HG02884 (cell line): ENCODE measurements at regions not wholly inside any gene's neighbourhood (a gene's known extent, or its start where the extent isn't known, plus 50 kb on each side); places are given as distances from the start of the nearest gene placed in this dataset.
"Not testable (repeated sequence)": the region's sequence is repeated elsewhere in the genome, so short reads cannot be mapped to it uniquely, and the experiment has no call there.

ENCODE experiments used
- ATAC-seq: cut with Tn5 transposase; IDR thresholded peaks from one replicate; pipeline ENCODE4 v1.9.1; 2021; ENCODE audit warnings: mild to moderate bottlenecking, moderate library complexity; ENCODE audit not compliant: unreplicated experiment

- not testable (repeated sequence) for ATAC-seq
Measured at GRCh38 chr18:1785980-1786379, 785.3 kb downstream of the METTL4 start.

- no peak for ATAC-seq
Measured at GRCh38 chr18:1796636-1797035, 774.7 kb downstream of the METTL4 start.

- ATAC-seq, result no peak
Measured at GRCh38 chr18:1797235-1797634, 774.1 kb downstream of the METTL4 start.

GRCh38 chr18:1805521-1805920 is 765.8 kb downstream of the METTL4 start:
- ATAC-seq, result no peak

GRCh38 chr18:1806884-1807615 is 764.3 kb downstream of the METTL4 start:
- no peak for ATAC-seq

GRCh38 chr18:1811282-1811681 is 760.0 kb downstream of the METTL4 start:
- ATAC-seq, result no peak

DNA sequence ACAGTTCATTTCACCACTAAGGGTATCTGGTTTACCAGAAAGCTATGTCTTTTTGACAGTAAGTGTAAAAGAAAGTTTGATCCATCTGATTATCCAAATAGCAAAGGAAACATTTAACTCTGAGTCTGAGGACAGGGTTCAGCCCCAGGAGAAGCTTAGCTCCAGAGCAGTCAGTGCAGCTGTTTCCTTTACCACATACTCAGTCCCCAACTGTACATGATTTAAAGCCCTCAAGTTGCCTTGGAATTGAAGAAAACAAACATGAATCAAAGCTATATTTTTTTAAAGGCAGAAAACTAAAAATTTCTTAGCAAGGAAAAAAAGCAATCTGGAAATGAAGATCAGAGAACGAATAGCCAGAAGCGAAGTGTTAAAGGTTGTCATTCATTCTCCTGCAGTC is 746.0 kb downstream of the METTL4 start:
- no peak for ATAC-seq

DNA sequence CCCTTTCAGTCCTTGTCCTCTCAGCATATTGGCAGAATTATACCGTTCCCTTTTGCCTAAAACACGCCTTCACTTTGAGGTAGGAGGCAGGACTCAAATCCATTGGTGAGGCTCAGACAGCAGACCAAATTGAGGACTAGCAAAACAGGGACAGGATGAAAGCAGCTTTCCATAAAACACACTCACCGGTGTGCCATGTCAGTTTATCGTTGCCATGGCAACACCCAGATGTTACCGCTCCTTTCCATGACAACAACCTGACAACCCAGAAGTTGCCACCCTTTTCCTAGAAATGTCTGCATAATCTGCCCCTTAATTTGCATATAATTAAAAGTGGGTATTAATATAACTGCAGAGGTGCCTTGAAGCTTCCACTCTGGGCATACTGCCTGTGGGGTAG is 730.4 kb downstream of the METTL4 start:
- no peak for ATAC-seq

- no peak for ATAC-seq
Measured at GRCh38 chr18:1846640-1847039, 724.7 kb downstream of the METTL4 start.

- no peak for ATAC-seq
Measured at GRCh38 chr18:1848716-1849115, 722.6 kb downstream of the METTL4 start.

DNA sequence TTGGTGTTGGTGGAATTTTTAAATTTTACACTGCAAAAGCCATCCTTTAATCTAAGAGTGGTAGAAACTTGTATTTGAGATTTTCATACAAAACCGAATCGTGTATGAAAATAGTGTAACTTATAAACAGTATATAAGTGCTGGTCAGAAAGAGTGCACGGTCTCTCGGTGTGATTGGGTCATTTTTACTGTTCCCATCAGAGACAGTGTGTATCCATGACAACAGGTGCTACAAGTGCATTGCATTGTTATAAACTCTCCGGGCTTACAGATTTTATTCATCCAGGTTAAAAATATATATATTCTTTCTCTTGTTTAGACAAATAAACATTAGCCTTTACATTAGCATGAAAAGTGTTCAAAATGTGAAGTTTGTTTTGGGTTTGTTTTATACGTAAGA is 721.9 kb downstream of the METTL4 start:
- ATAC-seq, result no peak

DNA sequence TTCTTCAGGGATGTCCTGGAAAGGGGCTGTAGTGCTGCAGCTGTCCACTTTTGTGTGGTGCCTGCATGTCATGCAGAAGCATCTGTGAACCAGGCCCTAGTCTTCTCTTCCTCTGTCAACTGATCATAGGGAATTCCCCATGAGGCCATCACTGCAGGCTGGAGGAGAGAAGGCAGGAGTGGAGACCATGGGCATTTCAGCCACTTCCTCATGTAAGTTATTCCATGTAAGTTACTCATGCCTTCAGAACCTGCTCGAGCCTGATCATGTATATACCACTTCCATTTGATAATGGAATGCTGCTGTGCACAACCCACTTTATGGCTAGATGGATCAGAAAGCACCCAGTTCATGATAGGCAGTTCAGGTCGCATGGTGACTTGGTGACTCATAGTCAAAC is 714.0 kb downstream of the METTL4 start:
- ATAC-seq, result not testable (repeated sequence)

- ATAC-seq, result no peak
Measured at GRCh38 chr18:1861473-1861872, 709.8 kb downstream of the METTL4 start.

DNA sequence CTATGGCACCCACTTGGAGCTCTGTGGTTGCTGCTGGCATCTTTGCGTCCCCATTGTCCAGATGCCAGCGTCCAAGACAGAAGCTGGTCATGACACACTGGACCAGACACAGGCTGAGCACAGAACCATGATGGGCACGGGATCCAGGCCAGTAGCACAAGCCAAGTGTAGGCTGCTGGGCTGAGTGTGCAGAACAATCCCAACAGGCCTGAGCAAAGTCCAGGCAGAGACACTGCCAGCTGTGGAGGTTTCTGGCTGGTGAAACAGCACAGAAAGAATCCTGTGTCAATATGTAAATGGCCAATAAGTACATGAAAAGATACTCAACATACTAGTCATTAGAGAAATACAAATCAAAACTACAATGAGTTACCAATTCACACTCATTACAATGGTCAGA is 705.4 kb downstream of the METTL4 start:
- no peak for ATAC-seq

DNA sequence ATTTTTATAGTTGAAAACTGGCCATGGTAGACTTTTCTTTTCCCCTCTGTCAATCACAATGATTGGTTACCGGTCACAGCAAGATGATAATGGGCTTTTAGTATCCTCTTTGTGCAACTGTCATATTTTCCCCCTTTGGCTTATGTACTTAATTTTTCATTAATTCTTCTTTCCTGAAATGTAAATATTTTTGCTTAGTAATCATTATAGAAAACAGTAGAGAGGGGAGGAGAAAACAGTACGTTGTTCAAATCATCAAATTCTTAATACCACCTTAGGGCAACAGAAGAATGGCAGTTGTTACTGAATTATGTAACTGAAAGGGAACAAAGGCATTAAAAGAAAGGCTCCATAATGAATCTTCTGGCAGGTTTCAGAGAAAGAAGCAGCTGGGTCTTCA is 699.0 kb downstream of the METTL4 start:
- no peak for ATAC-seq

GRCh38 chr18:1875219-1875618 is 696.1 kb downstream of the METTL4 start:
- ATAC-seq, result no peak

DNA sequence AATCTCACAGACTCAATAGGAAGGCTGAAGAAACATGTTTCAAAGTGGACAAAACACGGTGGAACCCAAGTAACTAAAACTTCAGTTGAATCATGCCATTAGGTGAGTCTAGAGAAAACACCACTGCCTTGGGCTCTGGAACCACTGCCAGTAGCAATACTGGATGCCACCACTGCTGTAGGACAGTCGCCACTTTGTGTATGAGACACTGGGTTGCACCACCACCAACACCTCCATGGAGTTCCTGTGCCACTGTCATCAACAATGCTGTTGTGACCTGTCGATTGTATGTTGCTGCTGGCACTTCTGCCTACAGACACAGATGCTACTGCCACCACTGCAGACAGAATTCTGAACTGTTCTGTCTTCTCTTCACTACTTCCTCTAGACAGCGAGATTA is 686.7 kb downstream of the METTL4 start:
- no peak for ATAC-seq

DNA sequence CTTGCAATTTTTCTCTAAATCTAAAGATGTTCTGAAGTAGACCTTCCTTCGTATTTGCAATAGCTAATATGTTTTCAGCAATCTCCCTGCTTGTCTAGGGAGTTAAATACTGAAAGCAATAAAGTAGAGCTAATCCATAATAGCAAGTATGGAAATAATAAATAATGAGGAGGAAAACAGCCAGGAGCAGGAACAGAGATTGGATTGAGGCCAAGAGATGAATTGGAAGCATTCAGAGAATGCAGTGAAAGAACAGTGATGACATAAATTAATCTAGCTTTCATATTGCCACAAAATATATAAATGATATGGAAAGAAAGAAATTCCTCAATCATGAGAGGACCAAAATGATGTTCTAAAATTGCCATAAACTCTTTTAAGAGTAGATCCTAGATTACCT is 679.7 kb downstream of the METTL4 start:
- no peak for ATAC-seq

- ATAC-seq, result no peak
Measured at GRCh38 chr18:1892191-1892590, 679.1 kb downstream of the METTL4 start.

GRCh38 chr18:1895456-1896185 is 675.7 kb downstream of the METTL4 start:
- no peak for ATAC-seq

DNA sequence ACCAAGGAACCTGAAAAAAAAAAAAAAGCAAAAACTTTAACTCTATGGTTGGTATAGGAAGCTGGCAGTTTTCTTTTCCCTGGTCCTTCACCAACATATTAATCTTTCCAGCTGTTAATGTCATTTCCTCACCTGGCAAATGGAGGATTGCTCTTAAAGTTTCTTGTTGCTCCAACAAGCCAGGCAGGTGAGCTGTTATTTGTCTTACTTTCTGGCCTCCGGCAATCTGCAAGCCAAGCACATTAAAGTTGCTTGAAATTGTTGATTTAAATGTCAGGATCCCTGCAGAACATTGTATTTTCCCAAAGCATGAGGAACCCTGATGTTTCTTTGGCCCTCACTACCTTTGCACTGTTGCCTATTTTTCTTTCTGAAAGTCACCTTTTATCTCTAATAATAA is 664.9 kb downstream of the METTL4 start:
- ATAC-seq, result no peak

DNA sequence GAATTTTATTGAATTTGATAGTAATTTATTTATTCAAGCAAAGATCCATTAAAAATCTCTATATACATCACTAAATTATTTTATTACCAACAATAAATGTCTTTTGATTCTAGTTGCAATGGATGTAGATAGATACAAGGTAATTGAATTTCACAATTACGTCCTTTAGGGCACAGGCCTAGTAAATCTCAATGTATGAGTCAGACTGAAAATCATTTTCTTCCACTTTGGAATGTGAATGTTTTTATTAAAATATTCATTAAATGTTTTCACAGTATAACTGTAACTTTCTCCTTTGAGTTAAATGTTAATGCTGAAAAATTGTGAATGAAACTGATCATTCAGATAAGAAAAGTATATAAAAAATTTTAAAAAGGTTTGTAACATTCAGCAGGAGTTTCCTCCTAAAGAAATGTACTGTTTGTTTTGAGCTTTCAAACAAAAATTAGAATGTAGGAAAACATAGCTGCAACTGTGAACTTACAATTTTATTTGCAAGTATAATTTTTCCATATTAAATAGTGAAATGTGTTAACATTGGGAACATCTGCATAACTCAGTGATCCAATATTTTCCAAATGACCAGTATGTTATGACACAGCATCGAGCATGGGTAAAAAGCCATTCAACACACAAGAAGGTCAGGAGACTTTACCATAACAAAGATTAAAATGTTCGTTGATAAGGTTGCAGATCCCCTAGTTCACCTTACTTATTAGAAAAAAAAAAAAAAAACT is 663.7 kb downstream of the METTL4 start:
- ATAC-seq, result no peak
